Neuronal stem cell (in vitro differentiated cells): ENCODE measurements at regions not wholly inside any gene's neighbourhood (a gene's known extent, or its start where the extent isn't known, plus 50 kb on each side); places are given as distances from the start of the nearest gene placed in this dataset.
"Not testable (repeated sequence)": the region's sequence is repeated elsewhere in the genome, so short reads cannot be mapped to it uniquely, and the experiment has no call there.

Experiments used
- DNase-seq: peaks from one replicate; pipeline ENCODE4 v3.0.0-alpha.2; 2013; ENCODE audit warnings: low spot score
- H2AFZ ChIP-seq: one replicate; pipeline ENCODE4 v1.6.1; 2013; ENCODE audit warnings: mild to moderate bottlenecking, low read length, inconsistent platforms
- H2AK5ac ChIP-seq: 2 replicates; pipeline ENCODE4 v1.6.1; 2013; ENCODE audit warnings: low read depth, mild to moderate bottlenecking, inconsistent platforms, low read length, moderate library complexity, mixed read lengths
- H2BK120ac ChIP-seq: 2 replicates; pipeline ENCODE4 v1.6.1; 2013; ENCODE audit warnings: low read depth, mild to moderate bottlenecking, inconsistent platforms, low read length, moderate library complexity, mixed read lengths
- H2BK12ac ChIP-seq: one replicate; pipeline ENCODE4 v1.6.1; 2013; ENCODE audit warnings: low read length, inconsistent platforms
- H2BK15ac ChIP-seq: 2 replicates; pipeline ENCODE4 v1.6.1; 2013; ENCODE audit warnings: mild to moderate bottlenecking, low read length, inconsistent platforms, mixed read lengths
- H2BK5ac ChIP-seq: one replicate; pipeline ENCODE4 v1.6.1; 2013; ENCODE audit warnings: inconsistent platforms, mild to moderate bottlenecking, low read length, moderate library complexity
- H3K14ac ChIP-seq: one replicate; pipeline ENCODE4 v1.6.1; 2013; ENCODE audit warnings: low read length, inconsistent platforms
- H3K18ac ChIP-seq: 2 replicates; pipeline ENCODE4 v1.6.1; 2013; ENCODE audit warnings: low read length, inconsistent platforms
- H3K23ac ChIP-seq: 2 replicates; pipeline ENCODE4 v1.6.1; 2013; ENCODE audit warnings: low read depth, mild to moderate bottlenecking, mixed read lengths, low read length, inconsistent platforms; ENCODE audit not compliant: poor library complexity
- H3K27ac ChIP-seq: replicated peaks from 3 replicates; pipeline ENCODE4 v1.5.1; 2013; ENCODE audit warnings: low read length, inconsistent platforms
- H3K27me3 ChIP-seq, 3 experiments: 2 replicates each; pipeline ENCODE4 v1.6.1; 2013; ENCODE audit warnings: low read length in 3 of 3, mild to moderate bottlenecking in 2 of 3, inconsistent platforms in 1 of 3, low read depth in 1 of 3, mixed read lengths in 1 of 3, moderate library complexity in 1 of 3; ENCODE audit not compliant: control insufficient read depth in 3 of 3, insufficient read depth in 3 of 3
- H3K36me3 ChIP-seq, 2 donors: replicated peaks in 1 of 2; 2 replicates each; pipeline ENCODE4 v1.6.1; 2013; ENCODE audit warnings: low read length in 2 of 2; ENCODE audit not compliant: control insufficient read depth in 2 of 2, insufficient read depth in 2 of 2
- H3K4ac ChIP-seq: 2 replicates; pipeline ENCODE4 v1.6.1; 2013; ENCODE audit warnings: inconsistent platforms, mild to moderate bottlenecking, low read length, moderate library complexity
- H3K4me1 ChIP-seq, 2 donors: 1 replicate in 1 of 2; 2 replicates in 1 of 2; pipeline ENCODE4 v1.6.1; 2013; ENCODE audit warnings: low read length in 2 of 2, low read depth in 1 of 2; ENCODE audit not compliant: control insufficient read depth in 2 of 2, insufficient read depth in 1 of 2
- H3K4me2 ChIP-seq: one replicate; pipeline ENCODE4 v1.6.1; 2013; ENCODE audit warnings: mild to moderate bottlenecking, low read length, inconsistent platforms; ENCODE audit not compliant: insufficient read depth, poor library complexity, severe bottlenecking
- H3K4me3 ChIP-seq, 2 donors: 2 replicates each; pipeline ENCODE4 v1.5.1; 2013; ENCODE audit warnings: low read length in 2 of 2, mild to moderate bottlenecking in 2 of 2, inconsistent platforms in 1 of 2, moderate library complexity in 1 of 2
- H3K79me1 ChIP-seq: one replicate; pipeline ENCODE4 v1.6.1; 2013; ENCODE audit warnings: low read depth, mild to moderate bottlenecking, inconsistent platforms, low read length, moderate library complexity
- H3K9ac ChIP-seq: one replicate; pipeline ENCODE4 v1.6.1; 2013; ENCODE audit warnings: mild to moderate bottlenecking, low read depth, low read length, inconsistent platforms; ENCODE audit not compliant: poor library complexity
- H3K9me3 ChIP-seq, 2 donors: replicated peaks in 1 of 2; 2 replicates each; pipeline versions ENCODE3 to v1.6.1; 2013; ENCODE audit warnings: low read length in 2 of 2, mild to moderate bottlenecking in 2 of 2, inconsistent platforms in 1 of 2, low read depth in 1 of 2, mixed read lengths in 1 of 2, moderate library complexity in 1 of 2; ENCODE audit not compliant: control insufficient read depth in 2 of 2, insufficient read depth in 1 of 2
- H4K8ac ChIP-seq: one replicate; pipeline ENCODE4 v1.6.1; 2013; ENCODE audit warnings: low read depth, mild to moderate bottlenecking, inconsistent platforms, low read length, moderate library complexity
- H4K91ac ChIP-seq: one replicate; pipeline ENCODE4 v1.6.1; 2013; ENCODE audit warnings: low read length, low read depth, mild to moderate bottlenecking, inconsistent platforms; ENCODE audit not compliant: poor library complexity
- WGBS, 2 donors: extraction: QIAGEN DNeasy Blood & Tissue Kit; methylation state at CpG; one replicate each; pipeline ENCODE4 v1.1.7; 2013; ENCODE audit warnings: missing lambda C conversion rate in 2 of 2, mixed read lengths in 1 of 2; ENCODE audit not compliant: insufficient read length in 2 of 2, insufficient replicate concordance in 1 of 2; ENCODE audit errors: extremely low coverage in 2 of 2; 5-methylcytosine and 5-hydroxymethylcytosine counted together

DNA sequence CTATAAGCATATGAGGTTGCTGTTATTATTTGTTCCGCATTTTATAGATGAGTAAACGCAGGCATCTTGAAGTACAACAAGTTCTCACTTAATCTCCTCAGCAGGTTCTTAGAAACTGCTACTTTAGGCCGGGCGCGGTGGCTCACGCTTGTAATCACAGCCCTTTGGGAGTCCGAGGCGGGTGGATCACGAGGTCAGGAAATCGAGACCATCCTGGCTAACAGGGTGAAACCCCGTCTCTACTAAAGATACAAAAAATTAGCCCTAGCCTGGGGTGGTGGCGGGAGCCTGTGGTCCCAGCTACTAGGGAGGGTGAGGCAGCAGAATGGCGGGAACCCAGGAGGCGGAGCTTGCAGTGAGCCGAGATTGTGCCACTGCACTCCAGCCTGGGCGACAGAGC, 458.5 kb downstream of the BRINP3 start:
- not testable (repeated sequence) for H2BK15ac ChIP-seq, H3K4me2 ChIP-seq, H2BK120ac ChIP-seq, H3K79me1 ChIP-seq, H3K36me3 ChIP-seq, H3K23ac ChIP-seq, H4K91ac ChIP-seq, DNase-seq, H3K27ac ChIP-seq, H3K27me3 ChIP-seq, H2BK12ac ChIP-seq, H3K18ac ChIP-seq, H3K14ac ChIP-seq, H3K9me3 ChIP-seq, H2AK5ac ChIP-seq, H3K4ac ChIP-seq, H2BK5ac ChIP-seq, H3K4me3 ChIP-seq, H4K8ac ChIP-seq, H3K9ac ChIP-seq, H2AFZ ChIP-seq, H3K4me1 ChIP-seq
- no CpG with 5 or more reads among the region's 16 CpGs for WGBS, 2 donors

DNA sequence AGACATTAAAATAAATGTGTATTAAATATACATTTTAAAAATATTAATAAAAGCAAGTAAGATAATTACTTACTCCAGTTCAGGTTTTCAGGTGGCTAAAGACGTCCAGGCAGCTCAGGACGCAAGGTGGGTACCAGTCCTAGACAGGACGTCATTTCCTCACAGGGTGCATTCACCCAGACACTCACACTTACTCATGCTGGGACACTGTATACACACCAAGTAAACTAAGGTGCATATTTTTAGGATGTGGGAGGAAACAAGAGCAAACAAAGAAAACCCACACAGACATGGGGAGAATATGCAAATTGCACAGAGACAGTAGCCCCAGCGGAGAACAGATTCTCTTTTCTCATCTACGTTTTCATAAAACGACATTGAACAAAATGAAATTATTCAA, 457.9 kb downstream of the BRINP3 start:
- no peaks in the 10 kb centered on the region for H3K79me1 ChIP-seq

DNA sequence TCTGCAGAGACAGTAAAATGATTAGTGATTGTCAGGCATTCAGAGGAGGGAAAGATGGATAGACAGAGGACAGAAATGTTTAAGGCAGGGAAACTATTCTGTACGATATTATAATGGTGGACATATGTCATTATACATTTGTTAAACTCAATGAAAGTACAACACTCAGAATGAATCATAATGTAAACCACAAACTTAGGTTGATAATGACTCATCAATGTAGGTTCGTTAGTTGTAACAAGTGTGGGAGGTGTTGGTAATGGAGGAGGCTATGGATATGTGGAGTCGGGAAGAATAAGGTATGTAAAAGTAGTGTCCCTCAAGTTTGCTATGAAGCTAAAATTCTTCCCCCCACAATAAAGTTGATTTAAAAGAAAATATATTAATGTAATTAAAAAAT, 455.0 kb downstream of the BRINP3 start:
- Histone ChIP-seq H3K23ac (no peak overlapping the region), H2AK5ac (no peak overlapping the region), H2AFZ (no peak overlapping the region), H3K79me1 (no peaks in the 10 kb centered on the region), H3K9ac (no peak overlapping the region), H3K14ac (no peak overlapping the region), H3K27me3 (no peaks in the 10 kb centered on the region), H3K4ac (no peak overlapping the region), H3K18ac (no peak overlapping the region), H3K9me3 (no peaks in the 10 kb centered on the region), H3K36me3 (no peaks in the 10 kb centered on the region), H2BK15ac (no peak overlapping the region), H3K4me1 (no peaks in the 10 kb centered on the region), H2BK12ac (no peak overlapping the region), H4K8ac (no peak overlapping the region), H2BK5ac (no peak overlapping the region), H3K4me2 (no peak overlapping the region), H4K91ac (no peak overlapping the region), H3K27ac (no peak overlapping the region), H2BK120ac (no peak overlapping the region), H3K4me3 (no peak overlapping the region)
- no peak for DNase-seq
- no CpG with 5 or more reads among the region's 3 CpGs for WGBS, 2 donors

More for the DNA sequence above, 457.9 kb downstream of the BRINP3 start:
- no peak overlapping the region for H3K14ac ChIP-seq
- H3K27me3 ChIP-seq = no peaks in the 10 kb centered on the region
- no CpG with 5 or more reads among the region's 6 CpGs for WGBS, 2 donors
- no peak overlapping the region for H3K9ac ChIP-seq
- H2BK15ac ChIP-seq = no peak overlapping the region
- H4K8ac ChIP-seq = no peak overlapping the region
- H2BK120ac ChIP-seq = no peak overlapping the region
- no peak overlapping the region for H3K4me2 ChIP-seq
- no peaks in the 10 kb centered on the region for H3K9me3 ChIP-seq
- H2BK5ac ChIP-seq = no peak overlapping the region
- H2AFZ ChIP-seq = no peak overlapping the region
- no peak overlapping the region for H4K91ac ChIP-seq
- DNase-seq = no peak
- no peak overlapping the region for H3K4me3 ChIP-seq
- no peaks in the 10 kb centered on the region for H3K36me3 ChIP-seq
- H3K23ac ChIP-seq = no peak overlapping the region
- no peaks in the 10 kb centered on the region for H3K4me1 ChIP-seq
- no peak overlapping the region for H3K4ac ChIP-seq
- no peak overlapping the region for H2BK12ac ChIP-seq
- no peak overlapping the region for H3K27ac ChIP-seq
- no peak overlapping the region for H3K18ac ChIP-seq
- no peak overlapping the region for H2AK5ac ChIP-seq

DNA sequence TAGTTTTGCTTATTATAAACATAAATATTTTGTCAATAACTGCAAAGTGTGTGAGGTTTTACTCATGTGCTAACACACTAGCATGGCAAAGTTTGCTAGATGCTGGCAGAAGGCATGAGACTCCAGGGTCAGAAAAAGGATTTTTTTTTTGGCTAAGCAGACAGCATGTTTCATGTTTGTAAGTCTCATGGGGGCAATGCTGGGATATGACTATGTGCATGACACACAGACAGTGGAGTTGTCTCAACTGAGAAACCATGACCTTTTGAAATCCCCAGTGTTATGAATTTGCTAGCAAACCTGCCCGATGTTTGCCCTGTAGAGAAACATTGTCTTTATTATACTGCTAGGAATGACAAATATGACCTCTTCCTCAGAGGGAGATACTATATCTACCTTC, 448.2 kb downstream of the BRINP3 start:
- H3K4me2 ChIP-seq = no peak overlapping the region
- no peak overlapping the region for H3K23ac ChIP-seq
- no peak overlapping the region for H2AK5ac ChIP-seq
- H3K4ac ChIP-seq = no peak overlapping the region
- DNase-seq = no peak
- H2AFZ ChIP-seq = no peak overlapping the region
- H2BK12ac ChIP-seq = no peak overlapping the region
- no peak overlapping the region for H3K9ac ChIP-seq
- WGBS, 2 donors = no CpG with 5 or more reads among the region's 1 CpG
- no peak overlapping the region for H4K91ac ChIP-seq
- no peak overlapping the region for H3K18ac ChIP-seq
- no peak overlapping the region for H2BK15ac ChIP-seq
- no peak overlapping the region for H4K8ac ChIP-seq
- no peak overlapping the region for H2BK5ac ChIP-seq
- H3K4me1 ChIP-seq = no peaks in the 10 kb centered on the region
- H3K4me3 ChIP-seq = no peak overlapping the region
- no peaks in the 10 kb centered on the region for H3K36me3 ChIP-seq
- H3K27me3 ChIP-seq = no peaks in the 10 kb centered on the region
- no peak overlapping the region for H2BK120ac ChIP-seq
- no peaks in the 10 kb centered on the region for H3K79me1 ChIP-seq
- H3K14ac ChIP-seq = no peak overlapping the region
- H3K27ac ChIP-seq = no peak overlapping the region
- H3K9me3 ChIP-seq = no peaks in the 10 kb centered on the region
